ENCODE measurements at regions not wholly inside any gene's neighbourhood (a gene's known extent, or its start where the extent isn't known, plus 50 kb on each side); places are given as distances from the start of the nearest gene placed in this dataset.

GRCh38 chr12:24143928-24144327 is 194.5 kb upstream of the SOX5 start:
- no peaks in the 10 kb centered on the region for H3K36me3 ChIP-seq (ENCODE audit: control insufficient read depth in 4 of 4, insufficient read depth in 4 of 4, low read length in 3 of 4)
- no peaks in the 10 kb centered on the region for H3K27me3 ChIP-seq (replicated peaks in 2 of 5; ENCODE audit: control insufficient read depth in 4 of 5, insufficient read depth in 5 of 5, low read length in 4 of 5)
- CTCF ChIA-PET: no interaction called here
- H3K4me1 ChIP-seq (ENCODE audit: control extremely low read depth in 1 of 4, control insufficient read depth in 4 of 4, insufficient read depth in 4 of 4, low read length in 3 of 4): no peaks in the 10 kb centered on the region
- H3K9me3 ChIP-seq (ENCODE audit: control extremely low read depth in 1 of 5, control insufficient read depth in 4 of 5, insufficient read depth in 2 of 5, low read depth in 1 of 5, low read length in 4 of 5): peaks cover 0 to 6% (median 3%) of the 10 kb centered on the region in 5 experiments
- no peak for DNase-seq
- no peak overlapping the region for H3K27ac ChIP-seq (ENCODE audit: insufficient read depth in 1 of 2, low read depth in 1 of 2, low read length in 2 of 2, poor library complexity in 1 of 2, severe bottlenecking in 2 of 2)
- no peak overlapping the region for H3K4me3 ChIP-seq (ENCODE audit: control insufficient read depth in 1 of 7, extremely low read depth in 1 of 7, insufficient read depth in 4 of 7, low read depth in 2 of 7, low read length in 6 of 7)
- POLR2A ChIA-PET: no interaction called here

- H3K27ac ChIP-seq (ENCODE audit: insufficient read depth in 1 of 2, low read depth in 1 of 2, low read length in 2 of 2, poor library complexity in 1 of 2, severe bottlenecking in 2 of 2): no peak overlapping the region
- CTCF ChIA-PET: no interaction called here
- WGBS (ENCODE audit: insufficient coverage): 98% methylated on average over 8 of the region's 9 CpGs
Observed at GRCh38 chr12:24139035-24139434, 189.6 kb upstream of the SOX5 start.

GRCh38 chr12:24138041-24138440 is 188.6 kb upstream of the SOX5 start:
- 3% methylated on average over 4 of the region's 6 CpGs for WGBS (ENCODE audit: insufficient coverage)
- Histone ChIP-seq H3K9me3 (ENCODE audit: control extremely low read depth in 1 of 5, control insufficient read depth in 4 of 5, insufficient read depth in 2 of 5, low read depth in 1 of 5, low read length in 4 of 5) (peaks cover 0 to 3% (median 0%) of the 10 kb centered on the region in 5 experiments), H3K4me1 (ENCODE audit: control extremely low read depth in 1 of 4, control insufficient read depth in 4 of 4, insufficient read depth in 4 of 4, low read length in 3 of 4) (no peaks in the 10 kb centered on the region), H3K4me3 (ENCODE audit: control insufficient read depth in 1 of 7, extremely low read depth in 1 of 7, insufficient read depth in 4 of 7, low read depth in 2 of 7, low read length in 6 of 7) (no peak overlapping the region), H3K36me3 (ENCODE audit: control insufficient read depth in 4 of 4, insufficient read depth in 4 of 4, low read length in 3 of 4) (no peaks in the 10 kb centered on the region), H3K27me3 (replicated peaks in 2 of 5; ENCODE audit: control insufficient read depth in 4 of 5, insufficient read depth in 5 of 5, low read length in 4 of 5) (no peaks in the 10 kb centered on the region), H3K27ac (ENCODE audit: insufficient read depth in 1 of 2, low read depth in 1 of 2, low read length in 2 of 2, poor library complexity in 1 of 2, severe bottlenecking in 2 of 2) (no peak overlapping the region)
- CTCF ChIA-PET: interaction anchor here (0.9 kb wide), 1 partner anchor 9 kb away, joined by 3 read pairs; no protein-coding TSS in a partner anchor
- DNase-seq: peak; percentile 1 to 41 (median 32)
- POLR2A ChIA-PET: no interaction called here

More at GRCh38 chr12:24139035-24139434, 189.6 kb upstream of the SOX5 start:
- POLR2A ChIA-PET: no interaction called here
- Histone ChIP-seq H3K4me1 (ENCODE audit: control extremely low read depth in 1 of 4, control insufficient read depth in 4 of 4, insufficient read depth in 4 of 4, low read length in 3 of 4) (no peaks in the 10 kb centered on the region), H3K36me3 (ENCODE audit: control insufficient read depth in 4 of 4, insufficient read depth in 4 of 4, low read length in 3 of 4) (no peaks in the 10 kb centered on the region), H3K4me3 (ENCODE audit: control insufficient read depth in 1 of 7, extremely low read depth in 1 of 7, insufficient read depth in 4 of 7, low read depth in 2 of 7, low read length in 6 of 7) (no peak overlapping the region), H3K27me3 (replicated peaks in 2 of 5; ENCODE audit: control insufficient read depth in 4 of 5, insufficient read depth in 5 of 5, low read length in 4 of 5) (no peaks in the 10 kb centered on the region), H3K9me3 (ENCODE audit: control extremely low read depth in 1 of 5, control insufficient read depth in 4 of 5, insufficient read depth in 2 of 5, low read depth in 1 of 5, low read length in 4 of 5) (peaks cover 0 to 6% (median 3%) of the 10 kb centered on the region in 5 experiments)
- no peak for DNase-seq

GRCh38 chr12:24135158-24135850 is 185.8 kb upstream of the SOX5 start:
- Histone ChIP-seq H3K9me3 (ENCODE audit: control extremely low read depth in 1 of 5, control insufficient read depth in 4 of 5, insufficient read depth in 2 of 5, low read depth in 1 of 5, low read length in 4 of 5) (no peaks in the 10 kb centered on the region), H3K27ac (ENCODE audit: insufficient read depth in 1 of 2, low read depth in 1 of 2, low read length in 2 of 2, poor library complexity in 1 of 2, severe bottlenecking in 2 of 2) (no peak overlapping the region), H3K4me1 (ENCODE audit: control extremely low read depth in 1 of 4, control insufficient read depth in 4 of 4, insufficient read depth in 4 of 4, low read length in 3 of 4) (no peaks in the 10 kb centered on the region), H3K36me3 (ENCODE audit: control insufficient read depth in 4 of 4, insufficient read depth in 4 of 4, low read length in 3 of 4) (no peaks in the 10 kb centered on the region), H3K4me3 (ENCODE audit: control insufficient read depth in 1 of 7, extremely low read depth in 1 of 7, insufficient read depth in 4 of 7, low read depth in 2 of 7, low read length in 6 of 7) (no peak overlapping the region), H3K27me3 (replicated peaks in 2 of 5; ENCODE audit: control insufficient read depth in 4 of 5, insufficient read depth in 5 of 5, low read length in 4 of 5) (no peaks in the 10 kb centered on the region)
- 100% methylated on average over 3 of the region's 5 CpGs for whole genome bisulfite sequencing (ENCODE audit: insufficient coverage)
- no peak for DNase-seq
- CTCF ChIA-PET: interaction anchor here (0.6 kb wide), 2 partner anchors 120 to 401 kb away, joined by 3 read pairs; no protein-coding TSS in a partner anchor
- POLR2A ChIA-PET: no interaction called here

GRCh38 chr12:24134092-24134491 is 184.6 kb upstream of the SOX5 start:
- DNase-seq: no peak
- CTCF ChIA-PET: no interaction called here
- Histone ChIP-seq H3K4me1 (ENCODE audit: control extremely low read depth in 1 of 4, control insufficient read depth in 4 of 4, insufficient read depth in 4 of 4, low read length in 3 of 4) (no peaks in the 10 kb centered on the region), H3K36me3 (ENCODE audit: control insufficient read depth in 4 of 4, insufficient read depth in 4 of 4, low read length in 3 of 4) (no peaks in the 10 kb centered on the region), H3K4me3 (ENCODE audit: control insufficient read depth in 1 of 7, extremely low read depth in 1 of 7, insufficient read depth in 4 of 7, low read depth in 2 of 7, low read length in 6 of 7) (no peak overlapping the region), H3K27ac (ENCODE audit: insufficient read depth in 1 of 2, low read depth in 1 of 2, low read length in 2 of 2, poor library complexity in 1 of 2, severe bottlenecking in 2 of 2) (no peak overlapping the region), H3K9me3 (ENCODE audit: control extremely low read depth in 1 of 5, control insufficient read depth in 4 of 5, insufficient read depth in 2 of 5, low read depth in 1 of 5, low read length in 4 of 5) (no peaks in the 10 kb centered on the region), H3K27me3 (replicated peaks in 2 of 5; ENCODE audit: control insufficient read depth in 4 of 5, insufficient read depth in 5 of 5, low read length in 4 of 5) (no peaks in the 10 kb centered on the region)
- POLR2A ChIA-PET: no interaction called here

- Histone ChIP-seq H3K27ac (ENCODE audit: insufficient read depth in 1 of 2, low read depth in 1 of 2, low read length in 2 of 2, poor library complexity in 1 of 2, severe bottlenecking in 2 of 2) (no peak overlapping the region), H3K4me3 (ENCODE audit: control insufficient read depth in 1 of 7, extremely low read depth in 1 of 7, insufficient read depth in 4 of 7, low read depth in 2 of 7, low read length in 6 of 7) (no peak overlapping the region), H3K4me1 (ENCODE audit: control extremely low read depth in 1 of 4, control insufficient read depth in 4 of 4, insufficient read depth in 4 of 4, low read length in 3 of 4) (no peaks in the 10 kb centered on the region), H3K9me3 (ENCODE audit: control extremely low read depth in 1 of 5, control insufficient read depth in 4 of 5, insufficient read depth in 2 of 5, low read depth in 1 of 5, low read length in 4 of 5) (no peaks in the 10 kb centered on the region), H3K27me3 (replicated peaks in 2 of 5; ENCODE audit: control insufficient read depth in 4 of 5, insufficient read depth in 5 of 5, low read length in 4 of 5) (no peaks in the 10 kb centered on the region), H3K36me3 (ENCODE audit: control insufficient read depth in 4 of 4, insufficient read depth in 4 of 4, low read length in 3 of 4) (no peaks in the 10 kb centered on the region)
- ChIA-PET CTCF (no interaction called here), POLR2A (no interaction called here)
- 100% methylated on average over 1 of the region's 4 CpGs for WGBS (ENCODE audit: insufficient coverage)
- DNase-seq: no peak
Observed at GRCh38 chr12:24133384-24133783, 183.9 kb upstream of the SOX5 start.

- 90% methylated on average over 6 of the region's 9 CpGs for WGBS (ENCODE audit: insufficient coverage)
- Histone ChIP-seq H3K27me3 (replicated peaks in 2 of 5; ENCODE audit: control insufficient read depth in 4 of 5, insufficient read depth in 5 of 5, low read length in 4 of 5) (no peaks in the 10 kb centered on the region), H3K9me3 (ENCODE audit: control extremely low read depth in 1 of 5, control insufficient read depth in 4 of 5, insufficient read depth in 2 of 5, low read depth in 1 of 5, low read length in 4 of 5) (no peaks in the 10 kb centered on the region), H3K36me3 (ENCODE audit: control insufficient read depth in 4 of 4, insufficient read depth in 4 of 4, low read length in 3 of 4) (no peaks in the 10 kb centered on the region), H3K4me3 (ENCODE audit: control insufficient read depth in 1 of 7, extremely low read depth in 1 of 7, insufficient read depth in 4 of 7, low read depth in 2 of 7, low read length in 6 of 7) (no peak overlapping the region), H3K4me1 (ENCODE audit: control extremely low read depth in 1 of 4, control insufficient read depth in 4 of 4, insufficient read depth in 4 of 4, low read length in 3 of 4) (no peaks in the 10 kb centered on the region), H3K27ac (ENCODE audit: insufficient read depth in 1 of 2, low read depth in 1 of 2, low read length in 2 of 2, poor library complexity in 1 of 2, severe bottlenecking in 2 of 2) (no peak overlapping the region)
- no peak for DNase-seq
- POLR2A ChIA-PET: no interaction called here
- CTCF ChIA-PET: interaction anchor here (1.1 to 1.2 kb wide), 2 partner anchors 9 to 10 kb away, joined by 3 read pairs; no protein-coding TSS in a partner anchor
Observed at GRCh38 chr12:24127919-24128721, 178.7 kb upstream of the SOX5 start.
